NCI-H2196 treated with DMSO at 0.1 percent for 48 hours (cell line): ENCODE measurements at regions not wholly inside any gene's neighbourhood (a gene's known extent, or its start where the extent isn't known, plus 50 kb on each side); places are given as distances from the start of the nearest gene placed in this dataset.
A peak's percentile ranks its signal among the peaks of the same experiment; 100 is the strongest.
"Not testable (repeated sequence)": the region's sequence is repeated elsewhere in the genome, so short reads cannot be mapped to it uniquely, and the experiment has no call there.

Experiments
- DNase-seq: peaks from one replicate; lab custom pipeline; 2025; ENCODE audit not compliant: unreplicated experiment; lab: John Stamatoyannopoulos, UW

GRCh38 chr4:26204249-26204825 is 116.5 kb upstream of the RBPJ start:
- DNase-seq, result no peak

- peak; percentile 93 for DNase-seq
Measured at GRCh38 chr4:26204911-26205370, 115.9 kb upstream of the RBPJ start.

GRCh38 chr4:26206339-26206738 is 114.5 kb upstream of the RBPJ start:
- DNase-seq, result peak; percentile 22

DNA sequence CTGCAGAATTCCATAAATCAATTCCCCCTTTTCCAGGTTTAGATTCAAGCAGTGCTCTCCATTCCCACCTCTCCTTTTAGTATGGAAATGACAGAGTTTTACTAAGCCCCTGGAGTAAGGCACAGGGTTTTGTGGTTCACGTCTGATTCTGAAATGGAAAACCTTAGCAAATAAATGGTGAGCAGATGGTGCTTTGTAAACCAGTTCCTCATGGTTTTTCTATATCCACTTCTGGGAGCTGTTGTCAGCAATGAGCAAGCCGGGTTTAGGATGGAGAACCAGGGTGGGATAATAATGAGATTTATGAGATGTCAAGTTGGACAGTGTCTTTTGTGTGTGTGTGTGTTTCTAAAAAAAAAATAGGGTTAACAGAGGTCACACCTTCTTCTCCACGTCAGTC is 113.8 kb upstream of the RBPJ start:
- peak; percentile 39 for DNase-seq

DNA sequence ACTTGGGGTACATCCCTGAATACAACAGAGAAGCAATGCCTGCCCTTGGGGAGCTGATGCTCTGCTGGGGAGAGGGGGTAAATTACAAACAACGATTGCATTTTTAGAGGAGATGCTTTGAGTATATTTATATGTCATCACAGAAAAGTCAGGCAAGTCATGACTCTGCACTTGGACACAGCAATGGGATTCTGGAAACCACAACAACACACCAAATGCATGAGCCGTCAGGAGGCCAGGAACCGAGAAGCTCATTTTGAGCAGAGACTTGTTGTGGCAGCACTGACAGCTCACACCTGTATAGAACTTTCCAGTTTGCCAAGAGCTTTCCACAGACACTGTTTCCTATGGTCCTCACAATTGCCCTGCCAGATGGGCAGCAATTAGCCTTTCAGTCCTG is 113.2 kb upstream of the RBPJ start:
- no peak for DNase-seq

- DNase-seq, result no peak
Measured at GRCh38 chr4:26208237-26208994, 112.4 kb upstream of the RBPJ start.

- not testable (repeated sequence) for DNase-seq
Measured at GRCh38 chr4:26209378-26209777, 111.4 kb upstream of the RBPJ start.

DNA sequence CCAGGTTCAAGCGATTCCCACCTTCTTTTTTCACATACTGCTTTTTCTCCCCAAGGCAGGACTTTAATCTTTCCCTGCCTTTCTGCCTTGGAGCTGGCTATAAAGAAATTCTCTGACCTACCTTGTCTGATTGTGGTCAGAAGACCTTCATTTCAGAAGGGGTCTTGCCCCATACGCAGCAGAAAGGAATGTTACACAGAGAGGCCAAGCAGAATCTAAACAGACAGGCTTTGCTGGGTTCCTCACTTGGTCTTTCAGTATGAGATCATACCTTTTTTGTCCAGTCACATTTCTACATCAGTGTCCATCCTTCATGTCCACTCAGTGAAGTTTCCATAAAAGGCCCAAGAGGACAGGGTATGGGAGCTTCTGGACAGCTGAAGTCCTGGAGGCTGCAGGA is 108.3 kb upstream of the RBPJ start:
- no peak for DNase-seq

DNA sequence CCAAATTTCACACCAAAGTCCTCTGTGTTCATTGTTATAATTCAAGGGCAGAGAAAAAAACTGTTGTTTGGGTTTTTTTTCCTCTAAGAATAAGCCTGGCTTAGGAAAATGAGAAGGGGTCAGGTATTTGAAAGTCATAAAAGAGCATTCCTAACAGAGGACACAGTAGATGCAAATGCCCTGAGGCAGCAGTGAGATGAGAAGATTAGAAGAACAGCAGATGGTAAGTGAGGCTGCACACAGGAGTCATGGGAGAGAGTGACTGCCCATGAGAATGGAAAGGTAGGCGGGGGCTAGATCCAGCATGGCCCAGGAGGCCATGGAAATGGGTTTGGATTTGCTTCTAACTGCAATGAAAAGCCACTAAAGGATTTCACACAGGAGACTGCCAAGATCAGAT is 107.5 kb upstream of the RBPJ start:
- no peak for DNase-seq

DNA sequence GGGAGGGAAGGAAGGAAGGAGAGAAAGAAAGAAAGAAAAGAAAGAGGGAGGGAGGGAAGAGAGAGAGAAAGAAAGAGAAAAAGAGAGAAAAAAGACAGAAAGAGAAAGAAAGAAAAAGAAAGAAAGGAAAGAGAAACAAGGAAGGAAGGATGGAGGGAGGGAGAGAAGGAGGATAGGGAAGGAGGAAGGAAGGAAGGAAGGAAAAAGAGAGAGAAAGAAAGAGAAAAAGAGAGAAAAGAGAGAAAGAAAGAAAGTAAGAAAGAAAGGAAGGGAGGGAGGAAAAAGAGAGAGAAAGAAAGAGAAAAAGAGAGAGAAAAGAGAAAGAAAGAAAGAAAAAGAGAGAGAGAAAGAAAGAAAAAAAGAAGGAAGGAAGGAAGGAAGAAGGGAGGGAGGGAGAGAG is 105.8 kb upstream of the RBPJ start:
- no peak for DNase-seq

GRCh38 chr4:26215725-26216124 is 105.1 kb upstream of the RBPJ start:
- DNase-seq, result no peak

GRCh38 chr4:26217481-26217880 is 103.3 kb upstream of the RBPJ start:
- no peak for DNase-seq

DNA sequence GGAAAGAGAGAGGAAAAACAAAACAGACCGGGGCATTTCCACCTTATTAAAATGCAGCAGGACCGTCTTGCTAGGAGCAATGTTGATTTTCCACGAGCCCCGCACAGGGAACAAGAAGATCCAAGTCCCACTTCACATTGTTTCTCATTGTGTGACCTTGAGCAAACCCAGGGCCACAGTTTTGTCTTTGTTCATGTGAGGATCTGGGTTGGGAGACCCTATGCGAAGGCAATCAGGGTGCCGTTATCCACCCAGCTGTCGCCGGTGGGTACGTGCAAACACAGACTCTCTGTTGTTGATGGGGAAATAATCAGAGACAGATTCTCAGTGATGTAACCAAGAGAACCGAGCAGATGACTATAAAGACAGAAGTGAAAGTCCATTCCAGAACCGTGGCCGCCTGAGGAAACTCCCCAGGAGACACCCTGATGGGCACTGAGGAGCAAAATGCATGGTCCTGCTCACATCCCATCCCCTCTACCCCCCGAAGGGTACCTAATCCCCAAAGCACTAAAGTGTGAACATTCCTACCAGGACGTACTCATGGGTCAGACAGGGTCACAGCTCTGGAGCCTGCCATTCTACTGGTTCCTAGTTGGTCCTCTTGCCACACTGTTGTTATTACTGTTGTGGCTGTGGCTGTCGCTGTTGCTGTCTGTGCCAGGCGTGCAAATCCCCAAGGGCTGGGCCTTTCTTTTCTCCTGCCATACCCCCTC is 102.7 kb upstream of the RBPJ start:
- DNase-seq, result no peak

DNA sequence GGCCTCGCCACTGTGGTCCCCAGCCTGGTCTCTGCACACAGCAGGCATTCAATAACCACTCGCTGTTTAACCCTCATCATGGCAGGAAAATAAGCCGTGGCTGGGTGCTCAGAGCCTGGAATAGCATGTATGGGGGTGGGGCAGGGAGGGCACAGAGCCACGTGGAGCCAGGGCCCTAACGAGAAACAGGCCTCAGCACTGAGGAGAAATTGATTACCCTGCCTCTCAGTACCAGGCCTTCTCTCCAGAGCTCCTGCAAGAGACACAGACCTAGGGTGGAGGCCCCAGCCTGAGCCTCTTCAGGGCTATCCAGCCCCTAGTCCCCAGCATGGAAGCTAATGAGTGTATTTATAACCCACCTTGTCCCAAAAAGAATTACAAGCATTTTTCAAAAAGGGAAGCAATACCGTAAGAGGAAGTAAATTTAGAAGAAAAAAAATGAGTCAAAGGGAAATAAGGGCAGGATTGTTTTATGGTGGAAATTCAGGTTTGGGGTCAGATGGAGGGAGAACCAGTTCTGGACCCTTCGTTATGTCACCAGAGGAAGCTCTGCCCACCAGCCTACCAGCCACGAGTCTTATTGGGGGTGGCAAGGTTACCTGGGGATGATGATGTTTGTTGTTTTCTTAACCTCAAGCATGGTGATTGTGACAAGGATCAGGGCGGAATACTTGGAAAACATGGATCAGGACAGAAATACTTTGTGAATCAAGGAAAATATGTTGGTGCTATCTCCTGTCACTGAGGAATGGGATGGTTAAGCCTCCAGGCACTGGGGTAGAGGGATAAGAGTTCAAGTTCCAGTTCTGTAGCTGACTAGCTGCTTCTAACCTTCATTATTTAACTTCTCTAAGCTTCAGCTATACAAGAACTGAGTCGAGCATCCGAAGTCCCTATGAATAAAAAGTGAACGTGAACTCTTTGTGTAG is 101.9 kb upstream of the RBPJ start:
- DNase-seq, result no peak

DNA sequence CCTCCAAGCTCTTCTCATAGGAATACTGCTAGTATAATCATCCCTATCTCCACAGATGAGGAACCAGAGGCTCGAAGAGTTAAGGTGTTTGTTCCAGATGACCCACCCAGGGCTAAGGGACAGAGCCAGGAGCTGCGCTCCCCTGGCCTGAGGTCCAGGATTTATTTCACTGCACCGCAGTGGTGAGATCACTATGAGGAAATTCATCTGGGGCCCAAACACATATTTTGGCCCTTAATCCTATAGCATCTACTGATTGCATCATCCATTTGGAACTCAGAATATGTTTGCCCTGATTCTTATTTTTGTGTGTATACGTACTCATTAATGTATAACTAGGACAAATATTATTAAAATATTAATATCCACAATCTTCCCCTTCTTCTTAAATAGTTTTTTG is 100.1 kb upstream of the RBPJ start:
- no peak for DNase-seq

DNA sequence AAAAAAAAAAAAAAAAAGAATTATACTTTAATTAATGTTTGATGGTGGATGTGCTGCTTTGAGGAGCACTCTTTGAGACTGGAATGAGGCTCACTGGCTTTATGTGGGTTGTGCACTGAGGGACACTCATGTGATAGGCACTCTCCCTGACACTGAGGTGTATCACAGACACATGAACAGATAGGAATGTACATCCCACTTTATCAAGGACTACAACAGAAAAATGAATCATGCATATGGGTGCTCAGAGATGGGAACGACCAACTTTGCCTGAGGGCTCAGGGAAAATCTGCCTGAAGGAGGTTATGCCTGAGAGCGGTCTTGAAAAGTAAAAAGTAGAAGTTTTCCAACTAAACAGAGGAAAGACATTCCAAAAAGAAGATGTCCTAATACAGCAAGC is 97.7 kb upstream of the RBPJ start:
- DNase-seq, result no peak

DNA sequence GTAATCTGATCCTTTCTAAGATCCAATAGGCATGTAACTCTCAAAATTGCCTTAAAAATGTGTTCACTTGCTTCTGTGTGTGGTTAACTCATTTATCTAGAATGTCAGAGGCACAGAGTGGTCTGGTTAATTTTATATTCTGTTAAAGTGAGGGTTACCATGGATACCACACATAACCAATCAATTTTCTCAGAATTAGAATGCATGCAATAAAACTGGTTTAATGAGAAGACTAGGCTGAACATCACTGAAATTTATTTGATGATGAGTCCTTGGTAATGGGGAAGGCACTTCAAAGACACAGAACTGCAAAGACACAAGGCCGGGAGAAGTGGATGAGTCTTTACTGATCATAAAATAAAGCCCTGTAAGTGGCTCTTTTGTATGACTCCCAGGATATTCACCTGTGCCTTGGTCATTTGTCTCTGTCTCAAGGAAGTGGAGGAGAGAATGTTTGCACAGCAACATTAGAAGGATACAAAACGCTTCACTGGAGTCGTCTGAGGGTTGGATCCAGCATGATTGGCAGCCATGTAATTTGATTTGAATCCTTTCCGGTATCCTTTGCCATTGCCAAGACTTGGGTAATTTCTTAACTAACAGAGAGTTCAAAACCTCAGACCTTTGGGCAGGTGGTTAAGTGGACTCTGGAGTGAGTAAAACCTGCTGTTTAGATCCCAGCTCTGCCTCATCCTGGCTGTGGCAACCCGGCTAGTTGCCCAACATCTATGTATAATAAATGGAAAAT is 94.0 kb upstream of the RBPJ start:
- DNase-seq, result peak; percentile 36

DNA sequence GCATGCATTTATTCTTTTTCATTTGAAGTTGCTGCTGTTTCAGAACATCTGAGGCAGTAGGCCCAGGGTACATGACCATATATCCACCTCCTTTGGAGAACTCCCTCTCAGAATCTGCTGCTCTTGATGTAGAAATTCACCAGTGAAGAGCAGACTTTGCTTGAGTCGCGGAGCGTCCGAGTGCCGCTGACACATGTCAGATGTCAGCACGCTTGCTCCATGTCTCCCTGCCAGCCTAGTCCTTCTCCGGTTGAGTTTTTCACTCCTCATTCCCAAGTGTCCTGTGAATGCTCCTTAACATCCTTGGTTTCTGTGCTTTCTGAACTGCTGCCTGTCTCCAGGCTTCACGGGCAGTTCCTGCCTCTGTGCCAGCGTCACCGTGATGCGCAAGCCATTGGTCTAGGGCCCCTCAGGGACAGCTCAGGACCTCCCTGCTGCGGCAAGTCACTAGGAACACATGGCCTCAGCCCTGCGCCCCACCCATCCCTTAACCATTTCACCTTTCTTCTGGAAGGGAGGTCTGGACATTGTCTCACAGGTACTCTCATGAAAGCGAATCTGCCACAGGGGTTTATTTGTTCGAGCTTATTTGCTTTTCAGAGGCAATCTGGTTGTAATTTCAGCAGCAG is 93.1 kb upstream of the RBPJ start:
- no peak for DNase-seq

- no peak for DNase-seq
Measured at GRCh38 chr4:26228883-26229282, 91.9 kb upstream of the RBPJ start.

DNA sequence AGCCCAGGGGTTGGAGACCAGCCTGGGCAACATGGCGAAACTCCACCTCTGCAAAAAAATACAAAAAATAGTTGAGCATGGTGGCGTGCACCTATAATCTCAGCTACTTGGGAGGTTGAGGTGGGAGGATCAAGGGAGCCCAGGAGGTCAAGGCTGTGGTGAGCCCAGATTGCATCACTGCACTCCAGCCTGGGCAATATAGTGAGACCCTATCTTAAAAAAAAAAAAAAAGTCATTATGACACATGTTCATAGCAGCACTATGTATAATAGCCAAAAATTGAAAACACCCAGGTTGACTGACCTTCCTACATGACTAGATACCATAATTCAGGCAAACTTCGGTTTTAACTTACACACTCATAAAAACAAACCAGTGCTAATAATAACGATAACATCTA is 90.8 kb upstream of the RBPJ start:
- no peak for DNase-seq
